ENCODE measurements at regions not wholly inside any gene's neighbourhood (a gene's known extent, or its start where the extent isn't known, plus 50 kb on each side); places are given as distances from the start of the nearest gene placed in this dataset.

DNA sequence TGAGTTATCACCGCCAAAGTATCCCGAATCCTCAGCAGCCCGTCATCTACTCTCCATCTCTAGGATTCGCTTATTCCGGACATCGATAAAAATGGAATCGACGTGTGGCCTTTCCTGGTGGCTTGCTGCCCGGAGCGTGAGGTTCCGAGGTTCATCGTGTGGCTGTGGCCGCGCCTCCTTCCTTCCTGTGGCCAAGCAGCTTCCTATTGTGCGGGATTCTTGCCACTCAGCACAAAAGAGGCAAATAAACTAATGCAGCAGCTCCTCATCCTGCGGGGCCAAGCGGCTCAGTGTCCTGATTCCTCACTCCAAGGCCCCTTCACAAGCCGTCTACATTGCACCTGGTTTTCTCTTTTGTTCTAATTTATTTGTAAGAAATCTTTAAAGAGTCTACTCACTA lies 800.9 kb downstream of the CDH9 start:
- H3K27me3 Mint-ChIP-seq (ENCODE audit: insufficient read depth), result no peaks in the 10 kb centered on the region
- no peaks in the 10 kb centered on the region for H3K36me3 Mint-ChIP-seq (ENCODE audit: low read depth)
- H3K27ac Mint-ChIP-seq, result no peak overlapping the region
- no peaks in the 10 kb centered on the region for H3K4me1 Mint-ChIP-seq
- H3K36me3 ChIP-seq (ENCODE audit: control insufficient read depth, insufficient read depth, low read length), result no peaks in the 10 kb centered on the region
- H3K4me3 ChIP-seq (ENCODE audit: low read length), result no peak overlapping the region
- no peaks in the 10 kb centered on the region for H3K27me3 ChIP-seq (ENCODE audit: control insufficient read depth, insufficient read depth, low read length, poor library complexity, severe bottlenecking)
- H3K9me3 ChIP-seq (ENCODE audit: control insufficient read depth, low read length), result no peaks in the 10 kb centered on the region
- no peak overlapping the region for H3K27ac ChIP-seq (ENCODE audit: low read depth, low read length)
- H3K4me1 ChIP-seq (ENCODE audit: control insufficient read depth, insufficient read depth, low read length), result no peaks in the 10 kb centered on the region
- no peak overlapping the region for H3K9ac ChIP-seq (ENCODE audit: extremely low read depth, low read length, poor library complexity, severe bottlenecking)
- no peak overlapping the region for H3K4me3 Mint-ChIP-seq
- TF ChIP-seq, protein P1, sequence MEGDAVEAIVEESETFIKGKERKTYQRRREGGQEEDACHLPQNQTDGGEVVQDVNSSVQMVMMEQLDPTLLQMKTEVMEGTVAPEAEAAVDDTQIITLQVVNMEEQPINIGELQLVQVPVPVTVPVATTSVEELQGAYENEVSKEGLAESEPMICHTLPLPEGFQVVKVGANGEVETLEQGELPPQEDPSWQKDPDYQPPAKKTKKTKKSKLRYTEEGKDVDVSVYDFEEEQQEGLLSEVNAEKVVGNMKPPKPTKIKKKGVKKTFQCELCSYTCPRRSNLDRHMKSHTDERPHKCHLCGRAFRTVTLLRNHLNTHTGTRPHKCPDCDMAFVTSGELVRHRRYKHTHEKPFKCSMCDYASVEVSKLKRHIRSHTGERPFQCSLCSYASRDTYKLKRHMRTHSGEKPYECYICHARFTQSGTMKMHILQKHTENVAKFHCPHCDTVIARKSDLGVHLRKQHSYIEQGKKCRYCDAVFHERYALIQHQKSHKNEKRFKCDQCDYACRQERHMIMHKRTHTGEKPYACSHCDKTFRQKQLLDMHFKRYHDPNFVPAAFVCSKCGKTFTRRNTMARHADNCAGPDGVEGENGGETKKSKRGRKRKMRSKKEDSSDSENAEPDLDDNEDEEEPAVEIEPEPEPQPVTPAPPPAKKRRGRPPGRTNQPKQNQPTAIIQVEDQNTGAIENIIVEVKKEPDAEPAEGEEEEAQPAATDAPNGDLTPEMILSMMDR (conservative IDR thresholded peaks at IDR 0.05), result no peak
- WGBS, 2 experiments (ENCODE audit: insufficient coverage in 1 of 2, insufficient read length in 1 of 2), result 89 to 94% methylated on average over 9 to 18 of the region's 18 CpGs
- DNase-seq, result no peak
- H3K9me3 Mint-ChIP-seq, result peaks cover 30% of the 10 kb centered on the region

DNA sequence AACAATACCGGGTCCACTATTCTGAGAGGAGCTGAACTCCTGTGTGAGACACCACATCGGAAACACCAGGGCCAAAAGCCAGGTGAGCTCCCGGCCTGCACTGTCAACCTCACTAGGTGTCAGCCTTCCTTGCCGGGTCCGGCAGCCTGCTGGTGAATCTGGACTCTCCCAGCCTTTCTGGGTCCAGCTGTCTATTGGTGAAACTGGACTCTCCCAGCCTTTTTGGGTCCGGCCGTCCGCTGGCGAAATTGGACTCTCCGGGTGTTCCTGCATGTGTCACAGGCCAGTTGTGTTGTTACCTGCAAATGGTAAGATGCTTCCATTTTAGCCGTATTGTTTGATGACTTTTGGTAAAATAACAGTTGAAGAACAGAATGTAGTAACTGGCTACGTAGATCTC lies 801.5 kb downstream of the CDH9 start:
- Histone ChIP-seq H3K27me3 (ENCODE audit: control insufficient read depth, insufficient read depth, low read length, poor library complexity, severe bottlenecking) (no peaks in the 10 kb centered on the region), H3K4me1 (ENCODE audit: control insufficient read depth, insufficient read depth, low read length) (no peaks in the 10 kb centered on the region), H3K9me3 (ENCODE audit: control insufficient read depth, low read length) (no peaks in the 10 kb centered on the region), H3K27ac (ENCODE audit: low read depth, low read length) (no peak overlapping the region), H3K36me3 (ENCODE audit: control insufficient read depth, insufficient read depth, low read length) (no peaks in the 10 kb centered on the region), H3K9ac (ENCODE audit: extremely low read depth, low read length, poor library complexity, severe bottlenecking) (no peak overlapping the region), H3K4me3 (ENCODE audit: low read length) (no peak overlapping the region)
- no peaks in the 10 kb centered on the region for H3K4me1 Mint-ChIP-seq
- TF ChIP-seq, protein P1 (conservative IDR thresholded peaks at IDR 0.05), result no peak
- no peak overlapping the region for H3K27ac Mint-ChIP-seq
- WGBS, 2 experiments (ENCODE audit: insufficient coverage in 1 of 2, insufficient read length in 1 of 2), result 89 to 92% methylated on average over 8 to 12 of the region's 12 CpGs
- no peaks in the 10 kb centered on the region for H3K27me3 Mint-ChIP-seq (ENCODE audit: insufficient read depth)
- DNase-seq, result no peak
- no peak overlapping the region for H3K4me3 Mint-ChIP-seq
- H3K36me3 Mint-ChIP-seq (ENCODE audit: low read depth), result no peaks in the 10 kb centered on the region
- H3K9me3 Mint-ChIP-seq, result peaks cover 33% of the 10 kb centered on the region

DNA sequence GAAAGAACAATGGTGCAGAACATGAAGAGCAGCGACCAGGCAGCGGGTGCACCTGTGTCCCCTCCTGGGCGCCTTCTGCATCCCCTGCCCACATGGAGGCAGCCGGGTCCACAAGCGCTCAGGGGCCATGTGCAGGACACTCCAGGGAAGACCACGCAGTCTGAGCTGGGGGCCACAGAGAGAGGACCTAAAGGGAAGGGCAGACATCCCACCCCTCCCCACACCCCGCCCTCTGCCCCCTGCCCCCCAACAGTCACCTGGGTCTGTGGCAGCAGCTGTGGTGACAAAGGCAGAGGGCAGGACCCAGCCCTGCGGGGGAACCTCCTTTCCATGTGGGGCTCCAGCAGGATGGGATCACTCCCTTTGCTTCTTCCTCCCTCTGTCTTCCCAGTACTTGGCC lies 805.7 kb downstream of the CDH9 start:
- 73 to 77% methylated on average over 4 to 7 of the region's 8 CpGs for WGBS, 2 experiments (ENCODE audit: insufficient coverage in 1 of 2, insufficient read length in 1 of 2)
- no peak for DNase-seq
- Histone ChIP-seq H3K9ac (ENCODE audit: extremely low read depth, low read length, poor library complexity, severe bottlenecking) (no peak overlapping the region), H3K9me3 (ENCODE audit: control insufficient read depth, low read length) (no peaks in the 10 kb centered on the region), H3K27me3 (ENCODE audit: control insufficient read depth, insufficient read depth, low read length, poor library complexity, severe bottlenecking) (no peaks in the 10 kb centered on the region), H3K27ac (ENCODE audit: low read depth, low read length) (no peak overlapping the region), H3K36me3 (ENCODE audit: control insufficient read depth, insufficient read depth, low read length) (no peaks in the 10 kb centered on the region), H3K4me1 (ENCODE audit: control insufficient read depth, insufficient read depth, low read length) (no peaks in the 10 kb centered on the region), H3K4me3 (ENCODE audit: low read length) (no peak overlapping the region)
- no peak overlapping the region for H3K4me3 Mint-ChIP-seq
- peaks cover 52% of the 10 kb centered on the region for H3K9me3 Mint-ChIP-seq
- no peaks in the 10 kb centered on the region for H3K4me1 Mint-ChIP-seq
- H3K27me3 Mint-ChIP-seq (ENCODE audit: insufficient read depth), result peaks cover 3% of the 10 kb centered on the region
- H3K36me3 Mint-ChIP-seq (ENCODE audit: low read depth), result no peaks in the 10 kb centered on the region
- TF ChIP-seq, protein P1 (conservative IDR thresholded peaks at IDR 0.05), result no peak
- H3K27ac Mint-ChIP-seq, result no peak overlapping the region

Measured in endodermal cell (in vitro differentiated cells).